Stimulated activated CD8-positive, alpha-beta memory T cell treated with anti-CD3 and anti-CD28 coated beads, Interleukin-4, amount 100 ng/mL, for 4 hours (primary cell): ENCODE measurements at regions not wholly inside any gene's neighbourhood (a gene's known extent, or its start where the extent isn't known, plus 50 kb on each side); places are given as distances from the start of the nearest gene placed in this dataset.
"Not testable (repeated sequence)": the region's sequence is repeated elsewhere in the genome, so short reads cannot be mapped to it uniquely, and the experiment has no call there.

Experiments used
- DNase-seq, 2 donors: peaks; one replicate each; pipeline ENCODE4 v3.0.0-alpha.2; 2020; ENCODE audit warnings: low read depth in 2 of 2, low spot score in 1 of 2

DNA sequence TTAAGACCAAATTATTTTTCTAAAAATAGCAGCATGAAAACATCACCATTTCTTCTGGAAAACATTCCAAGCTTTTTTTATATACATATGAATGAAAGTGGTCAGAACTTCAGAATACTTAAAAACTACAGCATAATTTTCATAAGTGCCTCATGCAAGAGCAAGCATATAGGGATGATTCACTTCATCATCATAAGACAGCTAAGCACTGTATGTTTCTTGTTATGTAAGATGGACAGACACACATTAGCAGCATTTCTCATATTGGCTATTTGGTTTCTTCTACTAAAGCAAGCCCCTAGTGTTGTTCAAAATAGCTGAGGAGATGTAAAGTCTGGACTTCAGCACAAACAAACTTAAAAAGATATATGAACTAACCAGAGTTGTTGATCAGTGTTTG, 213.1 kb upstream of the NOCT start:
- DNase-seq, result no peak

DNA sequence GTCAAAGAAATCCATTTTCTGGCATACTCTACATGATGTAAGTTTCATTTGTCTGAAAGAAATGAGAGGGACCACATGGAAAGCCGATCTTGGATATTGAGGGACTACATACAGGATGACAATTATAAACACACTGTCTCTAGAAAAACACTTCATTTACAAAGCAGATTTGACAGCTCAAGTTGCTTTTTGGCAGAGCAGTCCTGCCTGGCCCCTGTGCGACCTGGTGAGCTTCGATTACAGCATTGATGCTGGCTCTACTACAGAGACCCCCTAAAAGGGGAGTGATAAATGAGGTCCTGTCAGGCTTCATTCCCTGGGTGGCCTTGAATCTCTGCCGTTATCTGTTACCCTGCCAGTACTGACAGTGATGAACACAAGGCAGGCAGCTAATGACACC, 215.2 kb upstream of the NOCT start:
- no peak for DNase-seq

DNA sequence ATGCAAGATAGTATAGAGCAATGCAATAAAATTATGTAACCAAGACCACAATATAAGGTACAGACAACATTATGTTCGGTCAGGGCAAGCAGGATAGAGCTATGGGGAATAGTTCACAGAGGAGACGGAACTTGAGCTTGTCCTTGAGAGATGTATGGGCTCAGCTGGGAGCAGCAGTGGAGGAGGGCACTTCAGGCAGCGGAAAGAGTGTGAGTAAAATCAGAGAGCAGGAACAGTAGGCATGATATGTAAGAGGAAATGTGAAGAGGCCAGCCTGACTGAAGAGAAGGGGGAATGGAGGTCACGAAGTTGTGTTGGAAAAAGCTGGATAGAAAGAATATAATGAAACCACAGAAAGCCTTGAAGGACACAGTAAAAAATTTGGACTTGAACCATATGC, 217.2 kb upstream of the NOCT start:
- DNase-seq, result no peak

DNA sequence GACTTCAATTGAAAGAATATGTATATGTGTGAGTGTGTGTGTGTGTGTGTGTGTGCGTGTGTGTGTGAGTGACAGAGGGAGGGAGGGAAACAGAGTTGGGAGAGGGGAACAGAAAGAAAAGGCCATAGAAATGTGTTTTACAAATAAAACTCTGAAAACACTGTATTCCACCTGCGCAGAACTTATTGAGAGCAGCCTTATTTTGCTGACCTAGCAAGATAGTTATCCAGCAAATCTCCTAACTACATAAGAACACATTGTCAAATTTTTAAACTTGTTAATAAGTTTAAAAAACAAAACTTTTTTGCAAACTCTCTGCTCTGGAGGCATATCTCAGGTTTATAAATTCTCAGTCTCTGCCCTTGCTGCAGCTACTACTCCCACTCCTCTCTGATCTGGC, 217.9 kb upstream of the NOCT start:
- DNase-seq, result no peak

DNA sequence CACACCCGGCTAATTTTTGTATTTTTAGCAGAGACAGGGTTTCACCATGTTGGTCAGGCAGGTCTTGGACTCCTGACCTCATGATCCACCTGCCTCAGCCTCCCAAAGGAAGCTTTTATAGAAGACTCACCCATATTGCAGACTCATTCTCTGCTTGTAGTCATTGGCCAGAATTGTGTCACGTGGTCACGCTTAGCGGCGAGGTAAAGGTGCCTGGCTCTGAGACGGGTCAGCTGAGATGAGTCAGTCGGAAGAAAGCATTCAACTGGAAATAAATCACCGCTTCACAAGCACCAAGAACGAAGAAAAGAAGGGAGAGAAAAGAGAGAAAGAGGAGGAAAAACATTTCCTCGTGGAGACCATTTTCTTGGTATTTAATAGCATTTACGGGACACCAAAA, 218.8 kb upstream of the NOCT start:
- no peak for DNase-seq

DNA sequence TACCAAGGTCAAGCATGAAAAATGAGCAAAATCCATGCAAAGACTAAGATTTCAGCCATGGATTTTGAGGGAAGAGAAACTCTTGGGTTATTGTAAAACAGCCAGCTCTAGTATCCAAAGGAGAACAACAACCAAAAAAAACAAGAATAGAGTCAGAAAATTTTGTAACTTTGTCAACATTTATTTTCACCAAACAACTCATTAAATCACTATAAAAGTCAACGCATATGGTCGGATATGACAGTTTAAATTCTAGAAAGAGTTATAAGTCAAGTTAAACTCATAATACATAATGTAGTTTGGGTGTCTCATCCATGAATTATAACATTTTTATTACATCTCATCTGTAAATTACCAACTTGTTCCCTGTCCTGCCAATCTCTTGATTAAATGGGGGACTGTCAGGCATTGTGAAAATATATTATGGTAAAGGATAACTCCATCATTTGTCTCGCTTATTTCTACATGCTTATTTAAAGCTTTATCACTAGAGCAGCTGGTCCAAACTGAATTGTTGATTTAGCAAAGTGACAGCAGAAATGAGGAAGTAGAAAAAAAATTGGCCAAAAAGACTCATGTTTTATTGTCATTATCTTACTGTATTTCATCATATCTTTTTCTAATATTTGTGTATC, 224.8 kb upstream of the NOCT start:
- no peak for DNase-seq

DNA sequence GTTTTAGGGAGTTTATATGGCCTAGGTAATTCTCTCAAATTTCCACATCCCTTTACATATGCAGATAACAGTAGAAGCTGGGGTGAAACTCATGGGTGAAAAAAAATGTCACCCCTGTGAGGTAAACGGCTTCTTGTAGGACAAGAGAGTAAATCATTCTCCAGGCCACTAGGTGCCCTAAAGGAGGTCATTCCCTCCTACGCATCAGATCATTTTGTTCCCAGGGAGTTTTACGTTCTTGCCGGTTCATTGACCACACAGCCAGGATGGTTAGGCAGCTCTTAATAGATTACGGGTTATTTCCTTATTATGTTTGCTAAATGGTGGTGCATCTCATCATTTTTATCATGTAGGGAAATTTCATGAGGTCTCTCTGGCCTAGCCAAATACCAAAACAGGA, 225.8 kb upstream of the NOCT start:
- DNase-seq, result no peak

DNA sequence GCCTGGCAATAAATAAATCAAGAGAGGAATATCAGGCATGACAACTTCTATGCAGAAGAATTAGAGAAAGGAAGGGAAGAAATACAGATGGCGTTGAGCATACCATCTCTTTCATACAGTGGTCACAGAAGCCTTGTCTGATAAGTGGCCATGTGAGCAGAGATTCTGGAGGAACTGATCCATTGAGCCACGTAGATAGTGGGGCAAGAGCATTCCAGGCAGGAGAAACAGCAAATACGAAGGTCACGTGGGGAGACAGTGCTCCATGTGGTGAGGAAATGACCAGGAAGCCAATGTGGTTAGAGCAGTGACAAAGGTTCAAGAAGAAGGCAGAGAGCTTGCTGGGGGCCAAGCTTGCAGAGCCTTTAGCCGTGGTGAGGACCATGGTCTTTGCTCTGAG, 226.7 kb upstream of the NOCT start:
- DNase-seq, result no peak

DNA sequence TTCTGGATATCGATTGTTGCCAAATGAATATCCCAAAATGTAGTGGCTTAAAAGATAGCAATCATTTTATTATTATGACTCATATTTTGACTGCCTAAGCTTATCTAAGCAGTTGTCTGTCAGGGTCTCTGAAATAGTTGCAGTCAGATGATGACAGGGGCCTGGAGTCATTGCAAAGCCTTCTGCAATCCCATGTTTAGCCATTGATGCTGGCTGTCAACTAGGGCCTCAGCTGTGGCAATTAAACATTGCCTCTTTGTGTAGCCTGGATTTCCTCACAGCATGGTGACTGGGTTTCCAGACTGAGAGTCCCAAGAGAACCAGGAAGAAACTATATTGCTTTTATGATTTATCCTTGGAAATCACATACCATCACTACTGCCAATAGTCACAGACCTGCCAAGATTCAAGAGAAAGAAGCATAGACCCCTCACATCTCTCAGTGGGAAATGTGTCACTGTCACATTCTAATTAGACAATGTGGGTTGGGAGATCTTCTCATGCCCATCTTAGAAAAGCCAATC, 227.3 kb upstream of the NOCT start:
- DNase-seq, result no peak

DNA sequence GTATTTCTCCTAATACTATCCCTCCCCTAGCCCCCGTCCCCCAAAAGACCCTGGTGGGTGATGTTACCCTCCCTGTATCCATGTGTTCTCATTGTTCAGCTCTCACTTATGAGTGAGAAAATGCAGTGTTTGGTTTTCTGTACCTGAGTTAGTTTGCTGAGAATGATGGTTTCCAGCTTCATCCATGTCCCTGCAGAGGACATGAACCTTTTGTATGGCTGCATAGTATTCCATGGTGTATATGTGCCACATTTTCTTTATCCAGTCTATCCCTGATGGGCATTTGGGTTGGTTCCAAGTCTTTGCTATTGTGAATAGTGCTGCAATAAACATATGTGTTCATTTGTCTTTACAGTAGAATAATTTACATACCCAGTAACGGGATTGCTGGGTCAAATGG, 235.8 kb upstream of the NOCT start:
- DNase-seq, result not testable (repeated sequence)

DNA sequence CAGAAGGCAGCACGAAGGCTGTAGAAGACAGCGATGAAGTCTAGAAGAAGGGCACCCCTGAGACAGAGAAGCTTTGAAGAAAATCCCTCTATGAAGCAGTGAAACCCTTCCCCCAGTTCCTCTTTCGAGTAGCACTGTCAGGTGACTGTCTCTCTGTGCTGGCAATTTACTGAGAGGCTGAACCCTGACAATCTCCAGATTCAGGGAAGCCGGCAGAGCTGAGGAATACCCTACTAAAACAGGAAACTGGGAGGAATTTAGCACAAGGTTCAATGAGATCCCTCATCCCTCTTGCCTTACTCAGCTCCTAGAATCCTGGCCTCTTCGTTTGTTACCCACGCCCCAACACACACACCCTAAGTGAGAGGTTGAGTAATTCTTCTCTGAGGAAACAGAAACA, 239.7 kb upstream of the NOCT start:
- no peak for DNase-seq

DNA sequence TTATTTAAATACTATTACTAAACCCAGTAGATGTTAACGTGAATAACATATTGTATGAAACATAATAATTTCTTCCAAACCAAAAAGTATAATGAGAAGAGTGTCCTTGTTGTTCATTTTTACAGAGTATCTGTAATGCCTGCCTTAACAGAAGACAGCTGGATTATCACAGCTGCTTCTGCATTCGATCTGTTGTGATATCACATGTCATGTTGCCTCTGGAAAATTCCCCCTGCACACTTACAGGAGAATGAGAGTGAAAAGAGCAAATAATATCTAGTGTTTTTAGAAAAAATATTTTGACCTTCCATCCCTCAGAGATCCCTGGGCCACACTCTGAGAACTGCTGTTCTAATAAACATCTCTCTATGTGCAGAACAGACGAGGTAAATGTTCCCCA, 240.1 kb upstream of the NOCT start:
- no peak for DNase-seq

DNA sequence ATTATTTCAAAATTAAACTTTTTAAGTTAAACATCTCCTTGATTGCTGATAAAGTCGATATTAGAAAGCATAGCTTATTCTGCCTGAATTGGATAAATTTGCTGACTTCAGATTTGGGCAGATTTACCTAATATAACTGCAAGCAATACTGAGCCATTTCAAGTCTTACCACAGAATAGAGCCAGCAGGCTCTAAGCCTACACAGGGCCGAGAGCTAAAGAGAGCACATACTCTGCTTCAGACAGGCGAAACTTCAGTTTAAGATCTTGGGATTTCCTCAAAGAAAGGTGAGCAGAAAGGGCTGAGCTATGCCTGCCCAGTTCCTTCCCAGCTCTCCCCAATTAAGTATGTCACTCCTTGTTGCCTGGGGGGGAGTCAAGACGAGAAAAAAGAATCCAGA, 240.6 kb upstream of the NOCT start:
- DNase-seq, result no peak

DNA sequence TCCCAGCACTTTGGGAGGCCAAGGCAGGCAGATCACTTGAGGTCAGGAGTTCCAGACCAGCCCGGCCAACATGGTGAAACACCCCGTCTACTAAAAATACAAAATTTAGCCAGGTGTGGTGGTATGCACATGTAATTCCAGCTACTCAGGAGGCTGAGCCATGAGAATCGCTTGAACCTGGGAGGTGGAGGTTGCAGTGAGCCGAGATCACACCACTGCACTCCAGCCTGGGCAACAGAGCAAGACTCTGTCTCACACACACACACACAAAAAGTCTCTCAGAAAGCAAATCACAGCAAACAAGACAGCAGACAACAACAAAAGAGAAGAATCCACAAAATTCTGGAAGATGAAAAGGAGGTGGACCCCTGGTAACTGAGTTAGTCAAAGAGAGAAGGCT, 241.5 kb upstream of the NOCT start:
- DNase-seq, result not testable (repeated sequence)

DNA sequence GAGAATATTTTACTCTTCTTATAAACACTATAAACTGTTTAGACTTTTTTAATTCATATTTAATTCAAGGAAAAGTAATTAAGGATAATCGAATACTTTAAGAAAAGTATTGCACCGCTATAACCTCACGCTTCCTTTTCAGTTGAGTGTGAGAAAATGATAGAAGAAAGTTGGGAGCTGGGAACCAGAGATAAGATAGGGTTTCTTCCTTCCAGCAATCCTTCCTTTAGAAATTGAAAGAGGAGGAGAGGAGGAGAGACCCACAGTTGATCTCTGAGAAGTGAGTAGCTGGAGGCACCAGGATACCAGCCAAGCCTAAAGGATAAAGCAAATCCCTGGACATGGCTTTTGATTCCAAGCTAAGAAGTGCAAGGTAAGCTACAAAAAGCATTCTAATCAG, 242.3 kb upstream of the NOCT start:
- DNase-seq, result no peak

DNA sequence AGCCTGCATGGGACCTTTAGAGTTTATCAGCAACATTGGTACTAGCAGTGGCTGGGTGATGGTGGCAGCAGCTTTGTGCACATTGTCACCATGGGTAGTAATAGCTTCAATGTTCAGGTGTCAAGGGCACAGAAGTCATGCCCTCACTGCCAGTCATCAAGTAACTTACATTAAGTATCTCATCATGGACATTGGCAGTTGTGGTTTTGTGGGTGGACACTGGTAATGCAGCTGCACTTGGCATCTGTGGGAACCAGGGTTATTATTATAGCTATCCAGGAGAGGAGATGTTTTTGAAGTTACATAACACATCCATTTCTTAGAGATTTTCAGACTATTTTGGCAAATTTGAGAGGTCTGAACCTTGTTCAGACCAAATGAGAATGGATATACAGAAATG, 243.2 kb upstream of the NOCT start:
- DNase-seq, result no peak

DNA sequence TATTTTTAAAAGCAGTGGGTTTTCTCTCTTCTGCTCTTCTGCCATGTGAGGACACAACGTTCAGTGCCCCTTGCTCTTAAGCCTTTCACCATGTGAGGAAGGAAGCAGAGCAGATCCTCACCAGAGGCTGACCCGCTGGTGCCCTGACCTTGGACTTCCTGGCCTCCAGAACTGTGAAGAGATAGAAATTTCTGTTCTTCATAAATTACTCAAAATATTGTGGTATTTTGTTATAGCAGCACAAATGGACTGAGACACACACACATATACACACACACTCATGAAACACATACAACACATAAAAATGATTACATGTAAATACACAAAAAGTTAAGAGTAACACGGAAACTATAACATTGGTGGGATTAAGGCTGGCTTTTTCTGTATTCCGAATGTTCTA, 244.8 kb upstream of the NOCT start:
- DNase-seq, result no peak

DNA sequence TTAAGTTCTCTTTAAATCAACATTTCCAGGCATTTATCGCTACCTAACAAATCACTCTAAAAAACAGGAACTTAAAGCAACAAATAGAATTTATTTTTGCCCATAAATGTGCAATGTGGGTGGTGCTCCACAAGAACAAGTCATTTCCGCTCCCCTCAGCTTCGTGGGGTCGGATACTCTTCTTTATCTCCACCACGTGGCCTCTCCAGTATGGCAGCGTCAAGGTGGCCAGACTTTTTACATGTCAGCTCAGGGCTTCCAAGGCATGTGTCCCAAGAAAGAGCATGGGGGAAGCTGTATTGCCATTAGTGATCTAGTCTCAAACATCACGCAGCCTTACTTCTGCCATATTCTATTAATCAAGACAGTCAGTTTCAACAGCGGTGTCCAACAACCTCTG, 249.2 kb upstream of the NOCT start:
- DNase-seq, result no peak

DNA sequence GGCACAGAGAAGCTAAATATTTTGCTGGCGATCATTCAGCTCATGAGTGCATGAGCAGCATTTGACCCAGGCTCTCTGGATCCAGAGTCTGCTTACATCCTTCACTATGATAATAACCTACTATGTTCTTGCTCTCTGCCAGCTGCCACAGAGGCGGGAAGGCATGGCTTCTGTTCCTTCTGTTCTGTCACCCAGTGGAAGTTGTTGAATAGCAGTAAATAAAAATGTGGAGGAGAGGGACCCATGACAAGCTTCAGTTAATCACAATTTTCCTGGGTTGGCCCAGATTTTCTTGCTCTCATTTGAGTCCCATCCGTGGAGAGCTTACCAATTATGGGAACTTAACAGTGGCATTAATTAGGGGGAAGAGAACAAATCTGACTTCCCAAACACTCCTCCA, 250.1 kb upstream of the NOCT start:
- DNase-seq, result no peak

DNA sequence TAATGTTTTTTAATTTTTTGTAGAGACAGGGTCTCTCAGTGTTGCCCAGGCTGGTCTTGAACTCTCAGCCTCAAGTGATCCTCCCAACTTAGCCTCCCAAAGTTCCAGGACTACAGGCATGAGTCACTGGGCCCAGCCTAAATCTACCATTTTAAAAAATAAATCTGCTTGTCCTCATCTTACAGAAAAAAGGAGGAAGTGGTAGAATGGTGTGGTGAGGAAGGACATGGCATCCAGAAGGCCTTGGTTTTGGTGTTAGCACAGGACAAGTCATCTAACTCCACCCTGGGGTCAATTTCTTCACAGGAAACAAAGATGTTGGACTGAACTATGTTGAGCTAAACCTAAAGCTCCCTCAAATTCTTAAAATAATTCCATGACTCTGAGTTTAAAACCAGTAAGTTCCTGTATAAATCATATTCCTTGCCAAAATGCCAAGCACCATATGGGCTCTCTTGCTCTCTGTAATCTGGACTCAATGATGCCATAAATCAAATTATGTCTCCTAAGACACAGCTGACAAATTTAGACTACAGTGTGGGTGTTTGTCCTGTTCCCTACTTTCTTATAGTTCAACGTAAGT, 253.9 kb upstream of the NOCT start:
- DNase-seq, result no peak

DNA sequence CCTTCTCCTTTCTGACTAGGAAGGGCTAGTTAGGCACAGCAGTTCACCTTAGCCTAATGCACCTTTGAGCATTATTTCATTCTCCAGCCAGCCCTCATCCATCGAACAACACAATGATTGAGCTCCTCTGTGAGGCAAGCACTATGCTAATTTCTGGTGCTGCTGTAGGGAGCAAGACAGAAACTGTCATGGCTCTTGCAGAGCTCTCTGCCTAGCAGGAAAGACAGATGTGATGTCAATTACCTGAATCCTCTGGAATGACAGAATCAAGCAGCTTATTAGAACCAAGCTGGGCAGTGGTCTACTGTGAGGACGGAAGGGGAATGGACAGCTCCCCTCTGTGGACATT, 256.1 kb upstream of the NOCT start:
- DNase-seq, result no peak

DNA sequence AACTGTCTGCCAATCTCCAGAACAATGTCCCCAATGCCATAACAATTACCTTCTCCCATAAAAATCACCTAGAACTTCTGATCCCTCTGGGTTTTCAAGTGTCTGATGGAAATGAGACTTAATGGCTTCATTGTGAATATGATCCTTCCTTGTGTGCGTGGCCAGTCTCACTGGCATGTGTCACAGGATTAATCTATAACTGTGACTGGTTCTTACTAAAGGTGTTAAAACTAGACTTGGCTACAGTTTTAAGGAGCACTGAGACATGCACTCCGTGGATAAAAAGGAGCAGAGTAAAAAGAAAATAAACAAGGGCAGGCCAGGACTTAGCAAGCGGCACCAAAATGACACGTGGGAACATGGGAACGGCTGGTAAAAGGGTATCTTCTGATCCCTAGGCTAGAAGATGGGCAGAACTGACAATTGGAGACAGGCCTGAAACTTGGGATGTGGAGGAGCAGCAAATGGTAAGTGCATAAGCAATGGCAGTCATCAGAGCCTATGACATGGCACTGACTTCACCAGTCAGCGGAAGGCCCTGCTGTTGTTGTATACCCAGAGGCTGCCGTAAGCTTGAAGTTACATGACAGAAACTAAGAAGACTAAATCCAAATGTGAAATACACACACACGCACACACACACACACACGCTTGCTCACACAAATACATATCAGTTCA, 256.6 kb upstream of the NOCT start:
- no peak for DNase-seq

DNA sequence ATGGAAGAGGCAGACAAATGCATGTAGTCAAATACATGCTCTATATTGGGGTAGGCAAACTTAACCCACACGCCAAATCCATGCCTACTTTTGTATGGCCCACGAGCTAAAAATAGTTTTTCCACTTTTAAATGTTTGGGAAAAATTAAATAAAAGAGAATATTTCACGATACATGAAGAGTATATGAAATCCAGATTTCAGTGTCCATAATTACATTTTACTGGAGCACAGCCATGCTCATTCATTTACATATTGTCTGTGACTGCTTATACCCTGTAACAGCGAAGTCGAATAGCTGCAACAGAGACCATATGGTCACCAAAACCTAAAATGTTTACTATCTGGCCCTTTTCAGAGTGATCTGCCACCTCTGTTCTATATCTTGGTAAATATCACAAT, 257.4 kb upstream of the NOCT start:
- DNase-seq, result no peak
